Heart left ventricle (tissue), 16 donors: ENCODE measurements at regions not wholly inside any gene's neighbourhood (a gene's known extent, or its start where the extent isn't known, plus 50 kb on each side); places are given as distances from the start of the nearest gene placed in this dataset.

Experiments
- ATAC-seq, 4 donors: fragments of 200-7000 bp; cut with Tn5 transposase; one replicate each; pipeline ENCODE4 v1.9.1; 2020 to 2022; ENCODE audit warnings: moderate library complexity in 4 of 4, mild to moderate bottlenecking in 3 of 4, moderate number of reproducible peaks in 1 of 4
- DNase-seq, 5 donors: peaks; one replicate each; pipeline ENCODE4 v3.0.0-alpha.2; 2020
- H3K27ac ChIP-seq, 12 donors: fragments of 200-600 bp; sonication (generic) in 4 of 12; one replicate each; pipeline versions ENCODE4 v1.5.0 to v1.8.0; 2016 to 2022; ENCODE audit warnings: mild to moderate bottlenecking in 2 of 12
- H3K27me3 ChIP-seq, 9 donors: fragments of 200-600 bp; sonication (generic) in 2 of 9; one replicate each; pipeline versions ENCODE4 v1.5.1 to v1.8.0; 2016 to 2022; ENCODE audit warnings: mild to moderate bottlenecking in 3 of 9
- H3K36me3 ChIP-seq, 9 donors: fragments of 200-600 bp; sonication (generic) in 2 of 9; one replicate each; pipeline versions ENCODE4 v1.5.0 to v1.8.0; 2018 to 2022; ENCODE audit warnings: mild to moderate bottlenecking in 2 of 9
- H3K4me1 ChIP-seq, 12 donors: fragments of 200-600 bp; sonication (generic) in 4 of 12; one replicate each; pipeline versions ENCODE4 v1.5.0 to v1.8.0; 2016 to 2022; ENCODE audit warnings: mild to moderate bottlenecking in 3 of 12
- H3K4me3 ChIP-seq, 12 donors: fragments of 200-600 bp; sonication (generic) in 4 of 12; one replicate each; pipeline versions ENCODE4 v1.5.0 to v1.8.0; 2017 to 2022; ENCODE audit warnings: mild to moderate bottlenecking in 9 of 12, moderate library complexity in 4 of 12
- H3K9me3 ChIP-seq, 12 donors: fragments of 200-600 bp; sonication (generic) in 4 of 12; one replicate each; pipeline versions ENCODE4 v1.5.0 to v1.8.0; 2016 to 2022; ENCODE audit warnings: mild to moderate bottlenecking in 1 of 12
- CTCF ChIP-seq, 12 donors: fragments of 200-600 bp; sonication (generic) in 4 of 12; IDR thresholded peaks; one replicate each; pipeline versions ENCODE4 v1.5.0 to v1.8.0; 2018 to 2022; ENCODE audit warnings: antibody characterized with exemption in 12 of 12, mild to moderate bottlenecking in 5 of 12
- POLR2A ChIP-seq, 2 donors: fragments of 450-650 bp; IDR thresholded peaks; one replicate each; pipeline ENCODE4 v1.6.1; 2017; ENCODE audit warnings: antibody characterized with exemption in 2 of 2, mild to moderate bottlenecking in 2 of 2, moderate library complexity in 2 of 2
- WGBS, 4 donors: extraction: QIAGEN DNeasy Blood & Tissue Kit in 2 of 4; methylation state at CpG; one replicate each; pipeline versions ENCODE4 v1.1.5 to v1.1.7; 2013 to 2018; 5-methylcytosine and 5-hydroxymethylcytosine counted together
- intact Hi-C, 10 donors: fragments of 100-400 bp; cut with DNase I; formaldehyde crosslinking; loops; one replicate each; pipeline versions ENCODE4 v1.11.1 to v1.14.2; 2022
- donor health status: ischemic (EF 13 %, LVEDD 7.1; RV severe dilation, severe dysfunction).
- donor health status: healthy with polysubstance abuse.
- donor health status: DM: no; HTN: yes; CAD: no.
- donor health status: DM: no; HTN: no; CAD: no.
- donor health status: ischemic (EF 25% LVEDD 6.9; RV normal size, moderate dysfunction).
- donor health status: ischemic (EF 25% LVEDD 5.7; RV mildly dilated, moderate dysfunction).
- donor health status: healthy.
- donor health status: DM: yes; HTN: yes; CAD: no.
- donor health status: ischemic (EF 35%, LVEDD 5.7; RV mildly dilated, moderate dysfunction).
- donor health status: nonischemic (EF 11% LVEDD 7.7; RV severe dilation, severe dysfunction).
- donor health status: DM: yes; HTN: yes; CAD: no.
- donor health status: PGD.
- donor health status: ischemic (EF 29% LVEDD 5.4; RV normal size, mild dysfunction).
- donor health status: nonischemic (EF 23%, LVEDD 6.1; RV moderate dilation, normal function).

GRCh38 chr9:88673886-88674285 lies 138.9 kb downstream of the NXNL2 start:
- Histone ChIP-seq H3K4me3 (no peak overlapping the region), H3K36me3 (no peaks in the 10 kb centered on the region), H3K27me3 (peaks cover 0 to 5% (median 0%) of the 10 kb centered on the region in 9 donors), H3K9me3 (peaks cover 0 to 12% (median 0%) of the 10 kb centered on the region in 12 donors), H3K4me1 (no peaks in the 10 kb centered on the region), H3K27ac (no peak overlapping the region)
- 69 to 83% (median 76%) methylated on average over 2 of the region's 2 CpGs for WGBS, 4 donors
- TF ChIP-seq POLR2A (IDR thresholded peaks at IDR 0.05) (no peak), CTCF (IDR thresholded peaks at IDR 0.05) (no peak)
- DNase-seq: no peak
- no peak for ATAC-seq
- intact Hi-C loops: no loop called here

- 92 to 96% (median 94%) methylated on average over 3 of the region's 3 CpGs for WGBS, 4 donors
- intact Hi-C loops: no loop called here
- H3K27me3 ChIP-seq: no peaks in the 10 kb centered on the region
- H3K27ac ChIP-seq: no peak overlapping the region
- H3K9me3 ChIP-seq: no peaks in the 10 kb centered on the region
- TF ChIP-seq CTCF (IDR thresholded peaks at IDR 0.05) (no peak), POLR2A (IDR thresholded peaks at IDR 0.05) (no peak)
- DNase-seq (no peak), ATAC-seq (no peak)
- H3K36me3 ChIP-seq: no peaks in the 10 kb centered on the region
- H3K4me1 ChIP-seq: peaks cover 0 to 9% (median 0%) of the 10 kb centered on the region in 12 donors
- H3K4me3 ChIP-seq: no peak overlapping the region
Observed at GRCh38 chr9:88676644-88677043, 141.7 kb downstream of the NXNL2 start.

- no peak overlapping the region for H3K4me3 ChIP-seq
- no peak for DNase-seq
- WGBS, 4 donors: 91 to 99% (median 93%) methylated on average over 2 of the region's 2 CpGs
- H3K27me3 ChIP-seq: no peaks in the 10 kb centered on the region
- H3K36me3 ChIP-seq: no peaks in the 10 kb centered on the region
- TF ChIP-seq POLR2A (IDR thresholded peaks at IDR 0.05) (no peak), CTCF (IDR thresholded peaks at IDR 0.05) (no peak)
- H3K4me1 ChIP-seq: peaks cover 0 to 9% (median 0%) of the 10 kb centered on the region in 12 donors
- intact Hi-C loops: no loop called here
- H3K27ac ChIP-seq: no peak overlapping the region
- ATAC-seq: no peak
- H3K9me3 ChIP-seq: no peaks in the 10 kb centered on the region
Observed at GRCh38 chr9:88678008-88678407, 143.0 kb downstream of the NXNL2 start.

- WGBS, 4 donors: 73 to 89% (median 79%) methylated on average over 4 of the region's 4 CpGs
- no peaks in the 10 kb centered on the region for H3K9me3 ChIP-seq
- H3K27ac ChIP-seq: no peak overlapping the region
- no peak overlapping the region for H3K4me3 ChIP-seq
- ATAC-seq (no peak), DNase-seq (no peak)
- peaks cover 0 to 9% (median 0%) of the 10 kb centered on the region in 12 donors for H3K4me1 ChIP-seq
- H3K27me3 ChIP-seq: no peaks in the 10 kb centered on the region
- no peaks in the 10 kb centered on the region for H3K36me3 ChIP-seq
- intact Hi-C loops: no loop called here
- no peak for TF ChIP-seq CTCF (IDR thresholded peaks at IDR 0.05)
- no peak for TF ChIP-seq POLR2A (IDR thresholded peaks at IDR 0.05)
Observed at GRCh38 chr9:88678431-88678830, 143.5 kb downstream of the NXNL2 start.
